Body of pancreas (tissue), 4 donors: ENCODE measurements at regions not wholly inside any gene's neighbourhood (a gene's known extent, or its start where the extent isn't known, plus 50 kb on each side); places are given as distances from the start of the nearest gene placed in this dataset.

Experiments
- POLR2A ChIP-seq, 3 donors: fragments of 450-650 bp; IDR thresholded peaks; one replicate each; pipeline ENCODE4 v1.6.1; 2016; ENCODE audit warnings: antibody characterized with exemption in 3 of 3, mild to moderate bottlenecking in 2 of 3
- TF ChIP-seq, protein P1 (sequence below), 7 experiments: fragments of 450-650 bp in 4 of 7; fragments of 200-600 bp in 3 of 7; sonication (generic) in 3 of 7; IDR thresholded peaks; one replicate each; pipeline ENCODE4 v1.5.1; 2016 to 2019; ENCODE audit warnings: antibody characterized with exemption in 7 of 7

GRCh38 chr5:33034777-33035176 is 323.7 kb downstream of the NPR3 start:
- no peak for TF ChIP-seq POLR2A (IDR thresholded peaks at IDR 0.05)
- TF ChIP-seq, protein P1, sequence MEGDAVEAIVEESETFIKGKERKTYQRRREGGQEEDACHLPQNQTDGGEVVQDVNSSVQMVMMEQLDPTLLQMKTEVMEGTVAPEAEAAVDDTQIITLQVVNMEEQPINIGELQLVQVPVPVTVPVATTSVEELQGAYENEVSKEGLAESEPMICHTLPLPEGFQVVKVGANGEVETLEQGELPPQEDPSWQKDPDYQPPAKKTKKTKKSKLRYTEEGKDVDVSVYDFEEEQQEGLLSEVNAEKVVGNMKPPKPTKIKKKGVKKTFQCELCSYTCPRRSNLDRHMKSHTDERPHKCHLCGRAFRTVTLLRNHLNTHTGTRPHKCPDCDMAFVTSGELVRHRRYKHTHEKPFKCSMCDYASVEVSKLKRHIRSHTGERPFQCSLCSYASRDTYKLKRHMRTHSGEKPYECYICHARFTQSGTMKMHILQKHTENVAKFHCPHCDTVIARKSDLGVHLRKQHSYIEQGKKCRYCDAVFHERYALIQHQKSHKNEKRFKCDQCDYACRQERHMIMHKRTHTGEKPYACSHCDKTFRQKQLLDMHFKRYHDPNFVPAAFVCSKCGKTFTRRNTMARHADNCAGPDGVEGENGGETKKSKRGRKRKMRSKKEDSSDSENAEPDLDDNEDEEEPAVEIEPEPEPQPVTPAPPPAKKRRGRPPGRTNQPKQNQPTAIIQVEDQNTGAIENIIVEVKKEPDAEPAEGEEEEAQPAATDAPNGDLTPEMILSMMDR (IDR thresholded peaks at IDR 0.05): no peak
